ENCODE measurements at regions not wholly inside any gene's neighbourhood (a gene's known extent, or its start where the extent isn't known, plus 50 kb on each side); places are given as distances from the start of the nearest gene placed in this dataset.

DNA sequence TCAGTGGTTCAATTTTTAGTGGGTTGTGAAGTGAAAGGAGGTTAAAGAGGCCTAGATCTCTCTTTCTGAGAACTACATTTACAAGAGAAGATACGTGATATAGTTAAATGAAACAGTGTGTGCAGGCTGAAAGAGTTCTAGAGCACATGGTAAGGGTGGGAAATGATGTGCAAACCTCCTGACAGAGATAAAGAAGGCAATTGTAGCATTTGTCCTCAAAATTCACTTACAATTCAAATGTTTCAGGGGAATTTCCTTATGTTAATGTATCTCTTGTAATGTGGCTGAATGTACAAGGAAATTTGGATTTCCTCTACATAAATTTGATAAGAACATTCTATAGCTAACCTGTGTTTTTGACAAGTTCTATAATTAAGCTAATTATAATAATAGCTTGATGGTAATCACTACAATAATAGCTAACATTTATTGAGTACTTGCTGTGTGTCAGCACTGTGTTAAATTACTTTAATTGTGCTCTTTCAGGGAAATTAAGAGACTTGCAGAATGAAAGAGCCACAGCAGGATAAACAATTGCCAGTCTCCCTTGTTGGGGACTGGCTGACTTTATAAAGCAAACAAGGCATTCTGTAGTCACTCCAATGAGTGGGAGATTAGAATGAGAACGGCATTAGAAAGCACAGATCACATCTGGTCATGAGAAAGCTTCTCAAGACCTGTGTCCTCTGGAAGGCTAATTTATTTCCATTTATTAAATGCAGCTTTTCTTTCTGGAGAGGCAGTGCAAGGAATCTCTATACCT is 139.7 kb upstream of the TMEM72 start:
- TF ChIP-seq POLR2A (IDR thresholded peaks at IDR 0.05; ENCODE audit: low read depth, low read length) (no peak), TAF1 (IDR thresholded peaks at IDR 0.05; ENCODE audit: low read depth, low read length) (no peak)

All from GM12891 (cell line).